ENCODE measurements at regions not wholly inside any gene's neighbourhood (a gene's known extent, or its start where the extent isn't known, plus 50 kb on each side); places are given as distances from the start of the nearest gene placed in this dataset.

DNA sequence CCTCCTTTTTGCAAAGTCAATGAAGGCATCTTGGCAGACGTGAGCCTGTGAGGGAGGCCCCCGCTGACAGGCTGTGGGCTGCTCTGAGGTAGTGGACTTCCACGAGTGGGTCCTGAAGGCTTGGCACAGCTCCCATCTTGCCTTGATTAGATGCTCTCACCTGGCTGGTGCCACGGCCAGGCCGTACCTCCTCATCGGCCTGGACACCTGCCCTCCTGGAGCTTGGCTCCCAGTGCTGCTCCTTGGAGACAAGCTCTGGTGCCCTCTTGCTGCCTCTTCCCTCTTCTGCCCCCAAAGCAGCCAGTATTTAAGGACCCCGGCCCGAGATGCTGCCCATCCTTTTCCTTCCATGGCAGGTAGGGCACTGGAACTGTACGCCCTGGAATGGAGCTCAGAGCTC, 93.5 kb downstream of the ERMARD start:
- no peak overlapping the region for H3K4me3 ChIP-seq (replicated peaks in 1 of 3; ENCODE audit: insufficient read depth in 1 of 3, low read depth in 1 of 3, low read length in 3 of 3)
- no peaks in the 10 kb centered on the region for H3K9me1 ChIP-seq (replicated peaks; ENCODE audit: control insufficient read depth, extremely low read depth, insufficient read depth, low read length)
- TF ChIP-seq FOS (IDR thresholded peaks at IDR 0.05; ENCODE audit: borderline replicate concordance, insufficient read depth, low read length): no peak
- no peak for TF ChIP-seq POLR2A (IDR thresholded peaks at IDR 0.05; ENCODE audit: low read depth, low read length)
- TF ChIP-seq, protein P1, sequence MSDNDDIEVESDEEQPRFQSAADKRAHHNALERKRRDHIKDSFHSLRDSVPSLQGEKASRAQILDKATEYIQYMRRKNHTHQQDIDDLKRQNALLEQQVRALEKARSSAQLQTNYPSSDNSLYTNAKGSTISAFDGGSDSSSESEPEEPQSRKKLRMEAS (IDR thresholded peaks at IDR 0.05; ENCODE audit: insufficient read depth, insufficient read length): no peak
- no peak for TF ChIP-seq GATA2 (IDR thresholded peaks at IDR 0.05; ENCODE audit: insufficient read depth, insufficient read length, low read depth, low read length)
- ChIA-PET POLR2A (interaction anchor here (0.6 kb wide), 1 partner anchor 123 kb away, joined by 3 read pairs; no protein-coding TSS in a partner anchor), CTCF (interaction anchor here (6.0 kb wide), 1 partner anchor 13 kb away, joined by 38 read pairs; no protein-coding TSS in a partner anchor)
- no peak for FAIRE-seq
- no peaks in the 10 kb centered on the region for H3K4me1 ChIP-seq (ENCODE audit: control insufficient read depth, extremely low read depth, insufficient read depth, low read length)
- H3K36me3 ChIP-seq (ENCODE audit: control insufficient read depth in 2 of 2, extremely low read depth in 1 of 2, insufficient read depth in 2 of 2, low read length in 2 of 2): no peaks in the 10 kb centered on the region
- no peak overlapping the region for H3K27ac ChIP-seq (ENCODE audit: insufficient read depth, low read depth, low read length)
- H3K9ac ChIP-seq (replicated peaks; ENCODE audit: extremely low read depth, insufficient read depth, low read length): no peak overlapping the region
- no peaks in the 10 kb centered on the region for H3K9me3 ChIP-seq (replicated peaks; ENCODE audit: control insufficient read depth, insufficient read depth, low read length)
- H3K79me2 ChIP-seq (ENCODE audit: control insufficient read depth, insufficient read depth, low read length): no peaks in the 10 kb centered on the region
- intact Hi-C loops (cut with micrococcal nuclease) (no loop called here), dilution Hi-C loops (cut with MboI; ENCODE audit: extremely low pct_ligation_motif_present, low sequenced_read_pairs) (no loop called here)
- no TSS peak for BruUV-seq (replicated peaks)
- no peaks in the 10 kb centered on the region for H4K20me1 ChIP-seq (replicated peaks; ENCODE audit: control insufficient read depth, extremely low read depth, insufficient read depth, low read length)
- no peak overlapping the region for H2AFZ ChIP-seq (ENCODE audit: low read depth, low read length)
- H3K4me2 ChIP-seq (ENCODE audit: insufficient read depth, low read length): no peak overlapping the region
- peaks cover 4 to 5% of the 10 kb centered on the region in 2 experiments for H3K27me3 ChIP-seq (ENCODE audit: control insufficient read depth in 2 of 2, insufficient read depth in 2 of 2, low read length in 2 of 2)
- DNase-seq (ENCODE audit: low read depth, low spot score): no peak

DNA sequence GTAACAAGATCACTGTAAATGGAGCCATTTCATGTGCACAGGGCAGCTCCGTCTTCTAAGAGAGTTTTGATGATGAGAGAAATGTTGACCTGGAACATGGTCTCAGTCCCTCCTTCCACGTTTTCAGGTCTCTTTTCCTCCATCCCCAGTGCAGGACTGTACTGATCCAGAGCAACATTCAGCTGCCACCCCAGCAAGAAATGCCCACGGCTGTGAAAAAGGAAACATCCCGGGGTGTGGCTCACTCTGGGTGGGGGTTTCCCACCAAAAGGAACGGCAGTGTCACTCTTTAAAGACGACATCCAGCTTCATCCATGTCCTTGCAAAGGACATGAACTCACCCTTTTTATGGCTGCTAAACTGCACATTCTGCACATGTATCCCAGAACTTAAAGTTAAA, 92.6 kb downstream of the ERMARD start:
- no peak for TF ChIP-seq POLR2A (IDR thresholded peaks at IDR 0.05; ENCODE audit: low read depth, low read length)
- no peak for TF ChIP-seq EZH2 (IDR thresholded peaks at IDR 0.05; ENCODE audit: borderline replicate concordance, low read depth, low read length, severe bottlenecking)
- no peak for TF ChIP-seq GATA2 (IDR thresholded peaks at IDR 0.05; ENCODE audit: insufficient read depth, insufficient read length, low read depth, low read length)
- TF ChIP-seq MYC (IDR thresholded peaks at IDR 0.05; ENCODE audit: low read depth, low read length): no peak
- TF ChIP-seq, protein P2, sequence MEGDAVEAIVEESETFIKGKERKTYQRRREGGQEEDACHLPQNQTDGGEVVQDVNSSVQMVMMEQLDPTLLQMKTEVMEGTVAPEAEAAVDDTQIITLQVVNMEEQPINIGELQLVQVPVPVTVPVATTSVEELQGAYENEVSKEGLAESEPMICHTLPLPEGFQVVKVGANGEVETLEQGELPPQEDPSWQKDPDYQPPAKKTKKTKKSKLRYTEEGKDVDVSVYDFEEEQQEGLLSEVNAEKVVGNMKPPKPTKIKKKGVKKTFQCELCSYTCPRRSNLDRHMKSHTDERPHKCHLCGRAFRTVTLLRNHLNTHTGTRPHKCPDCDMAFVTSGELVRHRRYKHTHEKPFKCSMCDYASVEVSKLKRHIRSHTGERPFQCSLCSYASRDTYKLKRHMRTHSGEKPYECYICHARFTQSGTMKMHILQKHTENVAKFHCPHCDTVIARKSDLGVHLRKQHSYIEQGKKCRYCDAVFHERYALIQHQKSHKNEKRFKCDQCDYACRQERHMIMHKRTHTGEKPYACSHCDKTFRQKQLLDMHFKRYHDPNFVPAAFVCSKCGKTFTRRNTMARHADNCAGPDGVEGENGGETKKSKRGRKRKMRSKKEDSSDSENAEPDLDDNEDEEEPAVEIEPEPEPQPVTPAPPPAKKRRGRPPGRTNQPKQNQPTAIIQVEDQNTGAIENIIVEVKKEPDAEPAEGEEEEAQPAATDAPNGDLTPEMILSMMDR (IDR thresholded peaks at IDR 0.05; ENCODE audit: extremely low read depth in 1 of 2, insufficient read depth in 1 of 2, low read depth in 1 of 2, low read length in 2 of 2): no peak
- TF ChIP-seq POLR2AphosphoS5 (IDR thresholded peaks at IDR 0.05; ENCODE audit: insufficient read depth, low read depth, low read length): no peak
- TF ChIP-seq FOS (IDR thresholded peaks at IDR 0.05; ENCODE audit: borderline replicate concordance, insufficient read depth, low read length): no peak
- TF ChIP-seq, protein P1 (IDR thresholded peaks at IDR 0.05; ENCODE audit: insufficient read depth, insufficient read length): no peak
- TF ChIP-seq JUN (IDR thresholded peaks at IDR 0.05; ENCODE audit: borderline replicate concordance, insufficient read depth, insufficient read length, low read depth): no peak
- Histone ChIP-seq H3K9ac (replicated peaks; ENCODE audit: extremely low read depth, insufficient read depth, low read length) (no peak overlapping the region), H2AFZ (ENCODE audit: low read depth, low read length) (no peak overlapping the region), H3K4me3 (replicated peaks in 1 of 3; ENCODE audit: insufficient read depth in 1 of 3, low read depth in 1 of 3, low read length in 3 of 3) (no peak overlapping the region), H4K20me1 (replicated peaks; ENCODE audit: control insufficient read depth, extremely low read depth, insufficient read depth, low read length) (no peaks in the 10 kb centered on the region), H3K27ac (ENCODE audit: insufficient read depth, low read depth, low read length) (no peak overlapping the region), H3K9me1 (replicated peaks; ENCODE audit: control insufficient read depth, extremely low read depth, insufficient read depth, low read length) (no peaks in the 10 kb centered on the region), H3K4me2 (ENCODE audit: insufficient read depth, low read length) (no peak overlapping the region), H3K4me1 (ENCODE audit: control insufficient read depth, extremely low read depth, insufficient read depth, low read length) (no peaks in the 10 kb centered on the region), H3K79me2 (ENCODE audit: control insufficient read depth, insufficient read depth, low read length) (no peaks in the 10 kb centered on the region), H3K27me3 (ENCODE audit: control insufficient read depth in 2 of 2, insufficient read depth in 2 of 2, low read length in 2 of 2) (peaks cover 4 to 5% of the 10 kb centered on the region in 2 experiments), H3K36me3 (ENCODE audit: control insufficient read depth in 2 of 2, extremely low read depth in 1 of 2, insufficient read depth in 2 of 2, low read length in 2 of 2) (no peaks in the 10 kb centered on the region), H3K9me3 (replicated peaks; ENCODE audit: control insufficient read depth, insufficient read depth, low read length) (no peaks in the 10 kb centered on the region)
- POLR2A ChIA-PET: no interaction called here
- FAIRE-seq (no peak), DNase-seq (ENCODE audit: low read depth, low spot score) (no peak)
- no TSS peak for BruUV-seq (replicated peaks)
- dilution Hi-C loops (cut with MboI; ENCODE audit: extremely low pct_ligation_motif_present, low sequenced_read_pairs): no loop called here
- CTCF ChIA-PET: interaction anchor here (1.2 to 6.0 kb wide), 3 partner anchors 9 to 54 kb away, joined by 3 to 38 read pairs (median 4); no protein-coding TSS in a partner anchor
- intact Hi-C loops (cut with micrococcal nuclease): no loop called here
